Osteoblast (primary cell): ENCODE measurements at regions not wholly inside any gene's neighbourhood (a gene's known extent, or its start where the extent isn't known, plus 50 kb on each side); places are given as distances from the start of the nearest gene placed in this dataset.
A peak's percentile ranks its signal among the peaks of the same experiment; 100 is the strongest.

ENCODE experiments used
- DNase-seq: peaks from one replicate; pipeline ENCODE4 v3.0.0; 2011; ENCODE audit warnings: low spot score, mixed read lengths; ENCODE audit not compliant: insufficient read length; ENCODE audit errors: missing footprints
- H2AFZ ChIP-seq: 2 replicates; pipeline ENCODE4 v1.6.0; 2011; ENCODE audit warnings: mild to moderate bottlenecking, low read length
- H3K27ac ChIP-seq: 2 replicates; pipeline ENCODE4 v1.5.1; 2011; ENCODE audit warnings: mild to moderate bottlenecking, low read depth, low read length, moderate library complexity
- H3K27me3 ChIP-seq: 2 replicates; pipeline ENCODE4 v1.6.0; 2012; ENCODE audit warnings: mild to moderate bottlenecking, control low read depth, inconsistent platforms, low read length, moderate library complexity; ENCODE audit not compliant: insufficient read depth
- H3K36me3 ChIP-seq: 2 replicates; pipeline ENCODE4 v1.5.1; 2011; ENCODE audit warnings: mild to moderate bottlenecking, low read length, control low read depth, moderate library complexity; ENCODE audit not compliant: insufficient read depth
- H3K4me1 ChIP-seq: 2 replicates; pipeline ENCODE4 v1.5.1; 2011; ENCODE audit warnings: mild to moderate bottlenecking, low read length, control low read depth, moderate library complexity; ENCODE audit not compliant: insufficient read depth
- H3K4me2 ChIP-seq: 2 replicates; pipeline ENCODE4 v1.6.0; 2011; ENCODE audit warnings: mild to moderate bottlenecking, low read length; ENCODE audit not compliant: insufficient read depth
- H3K4me3 ChIP-seq: fragments of 200-600 bp; sonication (generic); 3 replicates; pipeline ENCODE4 v1.5.1; 2012; ENCODE audit warnings: mild to moderate bottlenecking, low read length, inconsistent platforms; ENCODE audit not compliant: insufficient read depth
- H3K79me2 ChIP-seq: 2 replicates; pipeline ENCODE4 v1.6.0; 2012; ENCODE audit warnings: mild to moderate bottlenecking, low read length, control low read depth, inconsistent platforms; ENCODE audit not compliant: insufficient read depth
- H3K9me3 ChIP-seq: 2 replicates; pipeline ENCODE4 v1.5.1; 2011; ENCODE audit warnings: low read depth, low read length, control low read depth
- H4K20me1 ChIP-seq: 2 replicates; pipeline ENCODE4 v1.6.0; 2012; ENCODE audit warnings: mild to moderate bottlenecking, low read length, control low read depth; ENCODE audit not compliant: insufficient read depth
- TF ChIP-seq, protein P1 (sequence below): IDR thresholded peaks from 2 replicates; pipeline ENCODE4 v1.5.1; 2011; ENCODE audit warnings: mild to moderate bottlenecking, low read depth, low read length, moderate library complexity; ENCODE audit errors: extremely low read depth

DNA sequence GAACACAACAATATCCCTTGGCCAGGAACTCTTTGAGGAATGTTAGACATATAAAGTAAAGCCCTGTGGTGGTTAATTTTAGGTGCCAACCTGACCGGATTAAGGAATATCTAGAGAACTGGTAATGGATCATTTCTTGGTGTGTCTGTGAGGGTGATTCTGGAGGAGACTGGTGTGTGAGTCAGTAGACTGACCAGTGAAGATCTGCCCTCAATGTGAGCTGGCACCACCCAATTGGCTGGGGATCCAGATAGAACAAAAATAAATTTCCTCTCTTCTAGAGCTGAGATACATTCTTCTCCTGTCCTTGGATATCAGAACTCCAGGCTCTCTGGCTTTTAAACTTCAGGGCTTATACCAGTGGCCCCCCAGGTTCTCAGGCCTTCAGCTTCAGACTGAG is 56.2 kb upstream of the TNPO1 start:
- H2AFZ ChIP-seq: peak overlapping the region; percentile 40

DNA sequence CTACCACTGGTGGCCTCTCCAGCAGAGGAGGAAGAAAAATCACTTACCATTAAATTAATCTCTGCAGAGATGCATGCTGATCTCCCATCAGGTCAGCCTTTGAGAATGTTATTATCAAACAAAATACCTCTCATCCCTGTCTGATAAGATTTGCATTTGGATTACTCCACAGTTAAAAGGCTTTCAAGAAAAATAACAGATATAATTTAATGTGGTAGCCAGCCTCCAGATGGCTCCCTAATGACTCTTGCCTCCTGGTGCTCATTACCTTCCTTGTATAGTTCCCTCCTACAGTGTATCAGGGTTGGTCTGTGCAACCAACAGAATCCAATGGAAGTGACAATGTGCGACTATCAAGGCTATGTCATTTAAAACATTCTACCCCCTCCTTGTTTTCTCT is 63.6 kb upstream of the TNPO1 start:
- Histone ChIP-seq H4K20me1 (no peaks in the 10 kb centered on the region), H2AFZ (no peak overlapping the region), H3K9me3 (no peaks in the 10 kb centered on the region), H3K79me2 (no peaks in the 10 kb centered on the region), H3K4me2 (no peak overlapping the region), H3K27me3 (no peaks in the 10 kb centered on the region), H3K4me1 (no peaks in the 10 kb centered on the region), H3K27ac (no peak overlapping the region), H3K4me3 (no peak overlapping the region), H3K36me3 (no peaks in the 10 kb centered on the region)
- TF ChIP-seq, protein P1, sequence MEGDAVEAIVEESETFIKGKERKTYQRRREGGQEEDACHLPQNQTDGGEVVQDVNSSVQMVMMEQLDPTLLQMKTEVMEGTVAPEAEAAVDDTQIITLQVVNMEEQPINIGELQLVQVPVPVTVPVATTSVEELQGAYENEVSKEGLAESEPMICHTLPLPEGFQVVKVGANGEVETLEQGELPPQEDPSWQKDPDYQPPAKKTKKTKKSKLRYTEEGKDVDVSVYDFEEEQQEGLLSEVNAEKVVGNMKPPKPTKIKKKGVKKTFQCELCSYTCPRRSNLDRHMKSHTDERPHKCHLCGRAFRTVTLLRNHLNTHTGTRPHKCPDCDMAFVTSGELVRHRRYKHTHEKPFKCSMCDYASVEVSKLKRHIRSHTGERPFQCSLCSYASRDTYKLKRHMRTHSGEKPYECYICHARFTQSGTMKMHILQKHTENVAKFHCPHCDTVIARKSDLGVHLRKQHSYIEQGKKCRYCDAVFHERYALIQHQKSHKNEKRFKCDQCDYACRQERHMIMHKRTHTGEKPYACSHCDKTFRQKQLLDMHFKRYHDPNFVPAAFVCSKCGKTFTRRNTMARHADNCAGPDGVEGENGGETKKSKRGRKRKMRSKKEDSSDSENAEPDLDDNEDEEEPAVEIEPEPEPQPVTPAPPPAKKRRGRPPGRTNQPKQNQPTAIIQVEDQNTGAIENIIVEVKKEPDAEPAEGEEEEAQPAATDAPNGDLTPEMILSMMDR: no peak
- DNase-seq: peak; percentile 14

More for the DNA sequence above, 56.2 kb upstream of the TNPO1 start:
- TF ChIP-seq, protein P1: no peak
- H3K4me2 ChIP-seq: no peak overlapping the region
- no peaks in the 10 kb centered on the region for H3K79me2 ChIP-seq
- H4K20me1 ChIP-seq: no peaks in the 10 kb centered on the region
- H3K27me3 ChIP-seq: no peaks in the 10 kb centered on the region
- no peaks in the 10 kb centered on the region for H3K9me3 ChIP-seq
- H3K27ac ChIP-seq: no peak overlapping the region
- DNase-seq: no peak
- H3K4me1 ChIP-seq: no peaks in the 10 kb centered on the region
- H3K4me3 ChIP-seq: no peak overlapping the region
- no peaks in the 10 kb centered on the region for H3K36me3 ChIP-seq

- Histone ChIP-seq H2AFZ (no peak overlapping the region), H4K20me1 (no peaks in the 10 kb centered on the region), H3K4me1 (peaks cover 4% of the 10 kb centered on the region), H3K27ac (no peak overlapping the region), H3K9me3 (no peaks in the 10 kb centered on the region), H3K27me3 (no peaks in the 10 kb centered on the region), H3K4me3 (no peak overlapping the region), H3K4me2 (no peak overlapping the region), H3K36me3 (no peaks in the 10 kb centered on the region), H3K79me2 (no peaks in the 10 kb centered on the region)
- DNase-seq: no peak
- TF ChIP-seq, protein P1: no peak
These were observed 67.0 kb upstream of the TNPO1 start for GRCh38 chr5:72749362-72749997.

DNA sequence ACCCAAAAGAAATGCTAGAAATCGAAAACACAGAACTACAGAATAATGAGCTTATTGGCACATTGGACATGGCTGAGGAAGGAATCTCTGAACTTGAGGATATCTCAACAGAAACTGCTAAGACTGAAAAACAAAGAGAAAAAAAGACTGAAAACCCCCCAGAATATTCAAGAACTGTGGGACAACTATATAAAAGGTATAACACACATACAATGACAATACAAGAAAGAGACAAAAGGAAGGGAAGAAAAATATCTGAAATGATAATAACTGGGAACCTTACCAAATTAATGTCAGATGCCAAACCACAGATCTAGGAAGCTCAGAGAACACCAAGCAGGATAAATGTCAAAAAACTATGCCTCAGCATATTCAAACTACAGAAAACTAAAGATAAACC is 68.6 kb upstream of the TNPO1 start:
- Histone ChIP-seq H3K9me3 (no peaks in the 10 kb centered on the region), H3K36me3 (no peaks in the 10 kb centered on the region), H3K4me3 (no peak overlapping the region), H3K79me2 (no peaks in the 10 kb centered on the region), H2AFZ (no peak overlapping the region), H3K27me3 (no peaks in the 10 kb centered on the region), H4K20me1 (no peaks in the 10 kb centered on the region), H3K27ac (no peak overlapping the region), H3K4me1 (peaks cover 4% of the 10 kb centered on the region), H3K4me2 (no peak overlapping the region)
- TF ChIP-seq, protein P1: no peak
- peak; percentile 15 for DNase-seq
